NT2/D1 (cell line): ENCODE measurements at regions not wholly inside any gene's neighbourhood (a gene's known extent, or its start where the extent isn't known, plus 50 kb on each side); places are given as distances from the start of the nearest gene placed in this dataset.

Source experiments
- YY1 ChIP-seq: IDR thresholded peaks from 2 replicates; pipeline ENCODE4 v1.6.1; 2011; ENCODE audit not compliant: insufficient read length, insufficient read depth
- ZNF274 ChIP-seq: IDR thresholded peaks from 2 replicates; pipeline ENCODE4 v1.6.1; 2011; ENCODE audit warnings: mild to moderate bottlenecking, low read depth, low read length

GRCh38 chr22:49380095-49380827 lies 447.4 kb downstream of the BRD1 start:
- TF ChIP-seq YY1 (no peak), ZNF274 (no peak)
